ENCODE measurements at regions not wholly inside any gene's neighbourhood (a gene's known extent, or its start where the extent isn't known, plus 50 kb on each side); places are given as distances from the start of the nearest gene placed in this dataset.
"Not testable (repeated sequence)": the region's sequence is repeated elsewhere in the genome, so short reads cannot be mapped to it uniquely, and the experiment has no call there.

DNA sequence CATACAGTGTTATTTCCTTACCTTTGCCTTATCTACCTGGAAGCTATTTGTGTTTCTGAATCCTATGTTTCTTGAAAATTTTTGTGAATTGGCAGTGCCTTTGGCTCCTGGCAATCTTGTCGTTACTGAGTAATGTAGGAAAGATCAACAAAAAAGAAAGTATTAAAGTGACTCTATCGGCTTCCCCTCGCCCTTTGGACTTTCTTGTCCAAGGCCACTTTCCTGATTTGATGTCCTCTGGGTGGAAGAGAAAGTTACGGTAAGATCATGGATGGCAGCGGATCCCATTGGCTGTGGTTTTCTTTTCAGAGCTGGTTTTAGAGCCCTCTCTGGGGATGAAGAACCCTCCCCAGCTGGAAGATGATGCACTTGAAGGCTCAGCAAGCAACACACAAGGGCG is 324.9 kb upstream of the COX7C start:
- H3K27me3 ChIP-seq (replicated peaks in 1 of 2; ENCODE audit: control insufficient read depth in 2 of 2, insufficient read depth in 2 of 2, low read length in 1 of 2); H3K4me1 ChIP-seq (ENCODE audit: control insufficient read depth, insufficient read depth, low read length); ATAC-seq; intact Hi-C loops (cut with micrococcal nuclease; ENCODE audit: unreplicated experiment); H3K9me3 ChIP-seq (replicated peaks; ENCODE audit: control insufficient read depth, insufficient read depth, low read length); RAD21 ChIA-PET (ENCODE audit: unreplicated experiment); BruUV-seq (replicated peaks); DNase-seq (ENCODE audit: low read depth, low spot score); H3K9ac ChIP-seq (ENCODE audit: control insufficient read depth, insufficient read depth, low read length); H2AFZ ChIP-seq (ENCODE audit: control insufficient read depth, low read depth, low read length); H3K36me3 ChIP-seq (ENCODE audit: control insufficient read depth in 2 of 2, insufficient read depth in 2 of 2, low read length in 1 of 2); H3K4me3 ChIP-seq; CTCF ChIA-PET; POLR2A ChIA-PET; in situ Hi-C loops (cut with MboI); H3K27ac ChIP-seq (ENCODE audit: control insufficient read depth, insufficient read depth); FAIRE-seq; H3K79me2 ChIP-seq (ENCODE audit: control insufficient read depth, insufficient read depth, low read length); H4K20me1 ChIP-seq (ENCODE audit: control insufficient read depth, insufficient read depth); H3K4me2 ChIP-seq (ENCODE audit: control insufficient read depth, insufficient read depth); SMC1A ChIA-PET (ENCODE audit: uncharacterized antibody, unreplicated experiment): not testable (repeated sequence)
- 18% methylated on average over 6 of the region's 6 CpGs for WGBS (ENCODE audit: insufficient coverage, insufficient replicate concordance, low lambda C conversion rate, missing lambda C conversion rate)

DNA sequence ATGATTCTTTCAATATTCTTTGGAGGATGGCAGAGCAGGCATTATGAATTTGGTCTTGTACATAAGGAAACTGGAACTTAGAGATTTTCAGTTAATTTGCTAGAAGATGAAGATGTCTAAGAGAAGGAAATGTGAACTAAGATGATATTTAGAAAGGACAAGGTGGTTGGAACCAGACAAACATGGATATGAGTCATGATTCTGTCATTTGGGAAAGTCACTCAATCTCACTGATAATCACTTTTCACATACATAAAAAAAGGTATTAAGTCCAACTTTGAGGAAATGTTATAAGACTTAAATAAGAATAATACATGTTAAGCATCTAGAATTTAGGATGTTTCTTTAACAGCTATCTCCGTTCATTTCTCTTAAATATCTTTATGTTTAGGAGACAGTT is 315.1 kb upstream of the COX7C start:
- H3K4me1 ChIP-seq (ENCODE audit: control insufficient read depth, insufficient read depth, low read length); H3K4me3 ChIP-seq; H2AFZ ChIP-seq (ENCODE audit: control insufficient read depth, low read depth, low read length); in situ Hi-C loops (cut with MboI); POLR2A ChIA-PET; DNase-seq (ENCODE audit: low read depth, low spot score); H3K36me3 ChIP-seq (ENCODE audit: control insufficient read depth in 2 of 2, insufficient read depth in 2 of 2, low read length in 1 of 2); H3K9me3 ChIP-seq (replicated peaks; ENCODE audit: control insufficient read depth, insufficient read depth, low read length); ATAC-seq; SMC1A ChIA-PET (ENCODE audit: uncharacterized antibody, unreplicated experiment); H3K27me3 ChIP-seq (replicated peaks in 1 of 2; ENCODE audit: control insufficient read depth in 2 of 2, insufficient read depth in 2 of 2, low read length in 1 of 2); H3K9ac ChIP-seq (ENCODE audit: control insufficient read depth, insufficient read depth, low read length); CTCF ChIA-PET; H3K79me2 ChIP-seq (ENCODE audit: control insufficient read depth, insufficient read depth, low read length); RAD21 ChIA-PET (ENCODE audit: unreplicated experiment); H3K4me2 ChIP-seq (ENCODE audit: control insufficient read depth, insufficient read depth); H3K27ac ChIP-seq (ENCODE audit: control insufficient read depth, insufficient read depth); intact Hi-C loops (cut with micrococcal nuclease; ENCODE audit: unreplicated experiment); BruUV-seq (replicated peaks); H4K20me1 ChIP-seq (ENCODE audit: control insufficient read depth, insufficient read depth): not testable (repeated sequence)
- peak; percentile 75 for FAIRE-seq
- WGBS (ENCODE audit: insufficient coverage, insufficient replicate concordance, low lambda C conversion rate, missing lambda C conversion rate), result 0% methylated on average over 1 of the region's 1 CpG

DNA sequence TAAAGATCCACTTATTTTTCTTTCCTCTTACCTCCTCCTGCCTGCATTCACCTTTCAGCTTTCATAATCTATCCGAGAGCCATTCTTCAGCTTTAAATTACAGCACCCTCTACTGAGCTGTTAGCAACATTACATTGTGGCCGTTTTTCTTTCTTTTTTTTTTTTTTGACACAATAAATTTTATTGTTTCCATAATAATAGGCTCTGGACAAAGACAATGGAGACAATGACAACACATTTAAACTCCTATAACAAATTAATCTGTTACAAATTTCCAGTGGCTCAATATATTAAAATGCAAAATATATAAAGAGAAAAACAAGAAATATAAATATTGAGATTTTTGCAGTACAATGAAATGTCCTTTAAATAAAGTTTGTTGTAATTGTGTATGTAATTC is 312.7 kb upstream of the COX7C start:
- intact Hi-C loops (cut with micrococcal nuclease; ENCODE audit: unreplicated experiment); H3K27me3 ChIP-seq (replicated peaks in 1 of 2; ENCODE audit: control insufficient read depth in 2 of 2, insufficient read depth in 2 of 2, low read length in 1 of 2); SMC1A ChIA-PET (ENCODE audit: uncharacterized antibody, unreplicated experiment); BruUV-seq (replicated peaks); H3K27ac ChIP-seq (ENCODE audit: control insufficient read depth, insufficient read depth); H4K20me1 ChIP-seq (ENCODE audit: control insufficient read depth, insufficient read depth); H3K4me3 ChIP-seq; POLR2A ChIA-PET; DNase-seq (ENCODE audit: low read depth, low spot score); H3K4me1 ChIP-seq (ENCODE audit: control insufficient read depth, insufficient read depth, low read length); H3K4me2 ChIP-seq (ENCODE audit: control insufficient read depth, insufficient read depth); in situ Hi-C loops (cut with MboI); H2AFZ ChIP-seq (ENCODE audit: control insufficient read depth, low read depth, low read length); CTCF ChIA-PET; H3K9me3 ChIP-seq (replicated peaks; ENCODE audit: control insufficient read depth, insufficient read depth, low read length); H3K79me2 ChIP-seq (ENCODE audit: control insufficient read depth, insufficient read depth, low read length); H3K36me3 ChIP-seq (ENCODE audit: control insufficient read depth in 2 of 2, insufficient read depth in 2 of 2, low read length in 1 of 2); RAD21 ChIA-PET (ENCODE audit: unreplicated experiment); H3K9ac ChIP-seq (ENCODE audit: control insufficient read depth, insufficient read depth, low read length): not testable (repeated sequence)
- no CpG with 5 or more reads among the region's 2 CpGs for WGBS (ENCODE audit: insufficient coverage, insufficient replicate concordance, low lambda C conversion rate, missing lambda C conversion rate)
- FAIRE-seq (peak; percentile 97), ATAC-seq (peak; percentile 66)
- TF ChIP-seq ZNF384 (IDR thresholded peaks at IDR 0.05; ENCODE audit: borderline replicate concordance, low read depth, low read length), result peak; percentile 67; the same call in 1 of the 2 replicates
- TF ChIP-seq, protein P1, sequence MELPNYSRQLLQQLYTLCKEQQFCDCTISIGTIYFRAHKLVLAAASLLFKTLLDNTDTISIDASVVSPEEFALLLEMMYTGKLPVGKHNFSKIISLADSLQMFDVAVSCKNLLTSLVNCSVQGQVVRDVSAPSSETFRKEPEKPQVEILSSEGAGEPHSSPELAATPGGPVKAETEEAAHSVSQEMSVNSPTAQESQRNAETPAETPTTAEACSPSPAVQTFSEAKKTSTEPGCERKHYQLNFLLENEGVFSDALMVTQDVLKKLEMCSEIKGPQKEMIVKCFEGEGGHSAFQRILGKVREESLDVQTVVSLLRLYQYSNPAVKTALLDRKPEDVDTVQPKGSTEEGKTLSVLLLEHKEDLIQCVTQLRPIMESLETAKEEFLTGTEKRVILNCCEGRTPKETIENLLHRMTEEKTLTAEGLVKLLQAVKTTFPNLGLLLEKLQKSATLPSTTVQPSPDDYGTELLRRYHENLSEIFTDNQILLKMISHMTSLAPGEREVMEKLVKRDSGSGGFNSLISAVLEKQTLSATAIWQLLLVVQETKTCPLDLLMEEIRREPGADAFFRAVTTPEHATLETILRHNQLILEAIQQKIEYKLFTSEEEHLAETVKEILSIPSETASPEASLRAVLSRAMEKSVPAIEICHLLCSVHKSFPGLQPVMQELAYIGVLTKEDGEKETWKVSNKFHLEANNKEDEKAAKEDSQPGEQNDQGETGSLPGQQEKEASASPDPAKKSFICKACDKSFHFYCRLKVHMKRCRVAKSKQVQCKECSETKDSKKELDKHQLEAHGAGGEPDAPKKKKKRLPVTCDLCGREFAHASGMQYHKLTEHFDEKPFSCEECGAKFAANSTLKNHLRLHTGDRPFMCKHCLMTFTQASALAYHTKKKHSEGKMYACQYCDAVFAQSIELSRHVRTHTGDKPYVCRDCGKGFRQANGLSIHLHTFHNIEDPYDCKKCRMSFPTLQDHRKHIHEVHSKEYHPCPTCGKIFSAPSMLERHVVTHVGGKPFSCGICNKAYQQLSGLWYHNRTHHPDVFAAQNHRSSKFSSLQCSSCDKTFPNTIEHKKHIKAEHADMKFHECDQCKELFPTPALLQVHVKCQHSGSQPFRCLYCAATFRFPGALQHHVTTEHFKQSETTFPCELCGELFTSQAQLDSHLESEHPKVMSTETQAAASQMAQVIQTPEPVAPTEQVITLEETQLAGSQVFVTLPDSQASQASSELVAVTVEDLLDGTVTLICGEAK (IDR thresholded peaks at IDR 0.05; ENCODE audit: borderline replicate concordance), result peak; percentile 76
- peak; percentile 46 for TF ChIP-seq RAD21 (IDR thresholded peaks at IDR 0.05; ENCODE audit: insufficient read depth, low read depth, low read length)
- TF ChIP-seq, protein P2, sequence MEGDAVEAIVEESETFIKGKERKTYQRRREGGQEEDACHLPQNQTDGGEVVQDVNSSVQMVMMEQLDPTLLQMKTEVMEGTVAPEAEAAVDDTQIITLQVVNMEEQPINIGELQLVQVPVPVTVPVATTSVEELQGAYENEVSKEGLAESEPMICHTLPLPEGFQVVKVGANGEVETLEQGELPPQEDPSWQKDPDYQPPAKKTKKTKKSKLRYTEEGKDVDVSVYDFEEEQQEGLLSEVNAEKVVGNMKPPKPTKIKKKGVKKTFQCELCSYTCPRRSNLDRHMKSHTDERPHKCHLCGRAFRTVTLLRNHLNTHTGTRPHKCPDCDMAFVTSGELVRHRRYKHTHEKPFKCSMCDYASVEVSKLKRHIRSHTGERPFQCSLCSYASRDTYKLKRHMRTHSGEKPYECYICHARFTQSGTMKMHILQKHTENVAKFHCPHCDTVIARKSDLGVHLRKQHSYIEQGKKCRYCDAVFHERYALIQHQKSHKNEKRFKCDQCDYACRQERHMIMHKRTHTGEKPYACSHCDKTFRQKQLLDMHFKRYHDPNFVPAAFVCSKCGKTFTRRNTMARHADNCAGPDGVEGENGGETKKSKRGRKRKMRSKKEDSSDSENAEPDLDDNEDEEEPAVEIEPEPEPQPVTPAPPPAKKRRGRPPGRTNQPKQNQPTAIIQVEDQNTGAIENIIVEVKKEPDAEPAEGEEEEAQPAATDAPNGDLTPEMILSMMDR (IDR thresholded peaks at IDR 0.05 in 2 of 3, conservative IDR thresholded peaks at IDR 0.05 in 1 of 3; ENCODE audit: control insufficient read depth in 2 of 3, extremely low read depth in 1 of 3, insufficient read depth in 1 of 3, low read depth in 3 of 3, low read length in 3 of 3), result peak; percentile 23 to 27 (median 26); a peak in 4 of 6 replicates
